ENCODE measurements at regions not wholly inside any gene's neighbourhood (a gene's known extent, or its start where the extent isn't known, plus 50 kb on each side); places are given as distances from the start of the nearest gene placed in this dataset.

DNA sequence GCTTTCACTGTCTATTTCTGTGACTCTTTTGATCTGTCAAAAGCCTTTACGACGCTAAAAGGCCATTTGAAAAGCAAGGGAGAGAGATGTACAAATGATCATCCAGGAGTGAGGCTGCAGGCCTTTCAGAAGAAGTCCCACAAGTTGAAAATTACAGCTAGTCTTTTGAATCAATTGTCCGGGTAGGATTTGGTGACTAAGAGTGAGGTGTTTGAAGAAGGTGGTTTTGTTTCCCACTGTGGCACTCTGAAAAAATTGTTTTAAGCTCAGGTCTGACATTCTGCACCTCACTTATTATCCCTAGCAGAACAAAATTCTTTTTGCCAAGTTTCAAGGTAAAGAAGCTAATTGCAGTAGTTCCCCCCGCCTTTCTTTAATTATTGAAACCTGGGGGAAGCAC lies 50.8 kb upstream of the TMEM108 start:
- Histone ChIP-seq H3K9me3 (no peaks in the 10 kb centered on the region), H3K4me3 (no peak overlapping the region), H3K4me1 (no peaks in the 10 kb centered on the region), H3K36me3 (ENCODE audit: low read depth, missing control alignments) (no peaks in the 10 kb centered on the region), H3K27ac (no peak overlapping the region), H3K27me3 (no peaks in the 10 kb centered on the region)
- TF ChIP-seq POLR2A (IDR thresholded peaks at IDR 0.05) = no peak
- TF ChIP-seq, protein P1, sequence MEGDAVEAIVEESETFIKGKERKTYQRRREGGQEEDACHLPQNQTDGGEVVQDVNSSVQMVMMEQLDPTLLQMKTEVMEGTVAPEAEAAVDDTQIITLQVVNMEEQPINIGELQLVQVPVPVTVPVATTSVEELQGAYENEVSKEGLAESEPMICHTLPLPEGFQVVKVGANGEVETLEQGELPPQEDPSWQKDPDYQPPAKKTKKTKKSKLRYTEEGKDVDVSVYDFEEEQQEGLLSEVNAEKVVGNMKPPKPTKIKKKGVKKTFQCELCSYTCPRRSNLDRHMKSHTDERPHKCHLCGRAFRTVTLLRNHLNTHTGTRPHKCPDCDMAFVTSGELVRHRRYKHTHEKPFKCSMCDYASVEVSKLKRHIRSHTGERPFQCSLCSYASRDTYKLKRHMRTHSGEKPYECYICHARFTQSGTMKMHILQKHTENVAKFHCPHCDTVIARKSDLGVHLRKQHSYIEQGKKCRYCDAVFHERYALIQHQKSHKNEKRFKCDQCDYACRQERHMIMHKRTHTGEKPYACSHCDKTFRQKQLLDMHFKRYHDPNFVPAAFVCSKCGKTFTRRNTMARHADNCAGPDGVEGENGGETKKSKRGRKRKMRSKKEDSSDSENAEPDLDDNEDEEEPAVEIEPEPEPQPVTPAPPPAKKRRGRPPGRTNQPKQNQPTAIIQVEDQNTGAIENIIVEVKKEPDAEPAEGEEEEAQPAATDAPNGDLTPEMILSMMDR (IDR thresholded peaks at IDR 0.05) = no peak
- intact Hi-C loops (cut with DNase I; ENCODE audit: low total_unique reads) = no loop called here
- no peak for DNase-seq
- 90 to 96% methylated on average over 4 of the region's 4 CpGs for WGBS, 2 donors

DNA sequence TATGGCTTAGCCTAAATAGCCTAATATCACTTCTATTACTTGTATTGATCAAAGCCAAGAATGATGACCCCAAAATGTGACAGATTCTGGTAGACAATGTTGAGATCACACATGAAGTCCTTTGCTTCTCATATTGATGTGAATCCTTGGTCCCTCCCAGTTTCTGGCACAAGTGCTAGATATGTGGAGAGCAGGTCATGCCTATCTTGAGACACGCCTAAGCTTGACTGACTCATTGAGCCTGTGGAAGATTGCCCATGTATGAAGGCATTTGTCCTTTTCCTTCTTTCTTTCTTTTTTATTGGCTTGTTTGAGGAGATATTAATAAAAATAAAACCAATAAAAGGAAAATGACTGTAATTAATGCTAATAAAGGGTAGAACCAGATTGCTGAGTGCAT lies 54.0 kb upstream of the TMEM108 start:
- TF ChIP-seq, protein P1 (IDR thresholded peaks at IDR 0.05) = no peak
- no peak for TF ChIP-seq POLR2A (IDR thresholded peaks at IDR 0.05)
- no peak for DNase-seq
- H3K4me3 ChIP-seq = no peak overlapping the region
- intact Hi-C loops (cut with DNase I; ENCODE audit: low total_unique reads) = no loop called here
- 84 to 94% methylated on average over 1 of the region's 1 CpG for WGBS, 2 donors
- H3K4me1 ChIP-seq = no peaks in the 10 kb centered on the region
- H3K9me3 ChIP-seq = no peaks in the 10 kb centered on the region
- no peaks in the 10 kb centered on the region for H3K27me3 ChIP-seq
- no peak overlapping the region for H3K27ac ChIP-seq
- no peaks in the 10 kb centered on the region for H3K36me3 ChIP-seq (ENCODE audit: low read depth, missing control alignments)

DNA sequence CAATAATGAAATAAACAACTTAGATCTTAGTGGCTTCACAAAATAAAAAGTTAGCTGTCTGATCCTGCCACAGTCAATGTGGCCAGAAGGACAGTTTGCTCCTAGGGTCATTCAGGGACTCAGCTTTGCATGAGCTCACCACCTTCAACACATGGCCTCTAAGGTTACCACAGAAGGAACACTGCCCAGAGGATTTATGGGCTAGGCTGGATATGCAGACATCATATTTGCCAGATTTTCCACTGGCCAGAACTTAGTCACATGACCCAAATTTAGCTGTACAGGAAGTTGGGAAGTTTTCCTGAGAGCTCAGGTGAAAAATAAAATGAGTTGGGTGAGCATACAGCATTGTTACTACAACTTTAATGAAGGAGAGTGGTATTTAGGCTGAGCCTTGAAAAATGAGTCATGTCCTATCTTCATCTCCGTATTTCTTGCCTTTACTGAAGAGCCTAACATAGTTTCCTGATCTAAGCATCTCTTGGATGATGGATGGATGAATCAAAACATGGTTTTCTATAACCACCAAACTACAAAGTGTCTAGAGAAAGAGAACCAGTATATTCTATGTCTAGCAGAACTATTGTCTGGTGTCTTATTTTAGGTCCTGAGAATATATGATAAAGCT lies 54.9 kb upstream of the TMEM108 start:
- 57 to 69% methylated on average over 1 of the region's 1 CpG for WGBS, 2 donors

DNA sequence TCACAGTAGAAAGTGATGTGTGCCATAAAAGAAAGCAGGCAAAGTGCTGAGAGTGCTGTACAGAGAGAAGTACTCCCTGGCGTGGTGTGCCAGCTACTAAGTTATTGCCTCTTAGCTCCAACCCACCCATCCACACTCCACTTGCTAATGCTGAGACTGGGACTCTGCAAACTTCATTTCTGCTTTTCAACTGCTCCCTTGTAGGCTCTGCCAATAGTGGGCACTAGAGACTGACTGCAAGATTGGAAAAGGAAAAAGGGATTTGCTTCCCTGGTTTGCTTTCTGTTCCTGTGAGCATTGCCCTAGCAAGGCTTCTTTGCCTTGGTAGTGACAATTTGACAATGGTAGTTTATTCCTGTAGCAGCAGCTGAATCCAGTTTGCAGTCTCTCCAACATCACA lies 56.5 kb upstream of the TMEM108 start:
- no peaks in the 10 kb centered on the region for H3K4me1 ChIP-seq
- intact Hi-C loops (cut with DNase I; ENCODE audit: low total_unique reads) = no loop called here
- no peaks in the 10 kb centered on the region for H3K27me3 ChIP-seq
- H3K36me3 ChIP-seq (ENCODE audit: low read depth, missing control alignments) = no peaks in the 10 kb centered on the region
- H3K27ac ChIP-seq = no peak overlapping the region
- WGBS, 2 donors = 75 to 90% methylated on average over 1 of the region's 1 CpG
- no peak overlapping the region for H3K4me3 ChIP-seq
- no peak for TF ChIP-seq POLR2A (IDR thresholded peaks at IDR 0.05)
- TF ChIP-seq, protein P1 (IDR thresholded peaks at IDR 0.05) = no peak
- H3K9me3 ChIP-seq = no peaks in the 10 kb centered on the region
- no peak for DNase-seq

More for the DNA sequence above, 54.9 kb upstream of the TMEM108 start:
- Histone ChIP-seq H3K9me3 (no peaks in the 10 kb centered on the region), H3K4me1 (no peaks in the 10 kb centered on the region), H3K27me3 (no peaks in the 10 kb centered on the region), H3K36me3 (ENCODE audit: low read depth, missing control alignments) (no peaks in the 10 kb centered on the region), H3K4me3 (no peak overlapping the region), H3K27ac (no peak overlapping the region)
- TF ChIP-seq, protein P1 (IDR thresholded peaks at IDR 0.05) = no peak
- intact Hi-C loops (cut with DNase I; ENCODE audit: low total_unique reads) = no loop called here
- no peak for DNase-seq

DNA sequence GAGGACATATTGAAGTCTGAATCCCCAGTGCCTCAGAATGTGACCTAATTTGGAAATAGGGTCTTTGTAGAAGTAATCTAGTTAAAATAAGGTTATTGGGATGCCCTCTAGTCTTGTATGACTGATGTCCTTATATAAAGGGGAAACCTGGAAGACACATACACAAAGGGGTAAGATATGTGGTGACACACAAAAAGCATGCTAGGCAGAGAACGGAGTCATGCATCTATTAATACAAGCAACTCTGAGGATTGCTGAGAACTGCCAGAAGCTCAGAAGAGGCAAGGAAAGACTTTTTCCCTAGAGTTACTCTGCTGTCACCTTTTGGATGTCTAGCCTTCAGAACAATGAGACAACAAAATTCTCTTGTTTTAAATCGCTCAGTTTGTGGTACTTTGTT lies 58.1 kb upstream of the TMEM108 start:
- Histone ChIP-seq H3K27me3 (no peaks in the 10 kb centered on the region), H3K36me3 (ENCODE audit: low read depth, missing control alignments) (no peaks in the 10 kb centered on the region), H3K4me3 (no peak overlapping the region), H3K9me3 (no peaks in the 10 kb centered on the region), H3K4me1 (no peaks in the 10 kb centered on the region), H3K27ac (no peak overlapping the region)
- TF ChIP-seq POLR2A (IDR thresholded peaks at IDR 0.05) = no peak
- TF ChIP-seq, protein P1 (IDR thresholded peaks at IDR 0.05) = no peak
- 80 to 90% methylated on average over 2 of the region's 2 CpGs for WGBS, 2 donors
- intact Hi-C loops (cut with DNase I; ENCODE audit: low total_unique reads) = no loop called here
- DNase-seq = no peak

Measured in testis (tissue), 2 donors.